Neural cell (in vitro differentiated cells): ENCODE measurements at regions not wholly inside any gene's neighbourhood (a gene's known extent, or its start where the extent isn't known, plus 50 kb on each side); places are given as distances from the start of the nearest gene placed in this dataset.

ENCODE experiments used
- H2AFZ ChIP-seq: fragments of 200-600, 300-800 bp; sonication (generic), shearing (Covaris generic); 2 replicates; pipeline ENCODE4 v1.6.0; 2014; ENCODE audit warnings: low read depth, mild to moderate bottlenecking, antibody characterized with exemption, low read length, moderate library complexity
- H3F3A ChIP-seq: fragments of 200-600 bp; shearing (Covaris generic); 2 replicates; pipeline ENCODE4 v1.6.1; 2016; ENCODE audit warnings: mild to moderate bottlenecking, moderate library complexity, mixed read lengths, antibody characterized with exemption, low read length; ENCODE audit not compliant: insufficient read depth, poor library complexity, severe bottlenecking
- H3K27ac ChIP-seq: fragments of 200-600, 300-800 bp; sonication (generic), shearing (Covaris generic); 2 replicates; pipeline ENCODE4 v1.5.1; 2014; ENCODE audit warnings: mild to moderate bottlenecking, low read length, moderate library complexity
- H3K27me3 ChIP-seq: fragments of 300-800, 200-600 bp; sonication (generic), shearing (Covaris generic); 2 replicates; pipeline ENCODE4 v1.6.0; 2014; ENCODE audit warnings: mild to moderate bottlenecking, low read depth, low read length, moderate library complexity; ENCODE audit not compliant: insufficient read depth
- H3K36me3 ChIP-seq: fragments of 300-800, 200-600 bp; sonication (generic), shearing (Covaris generic); 2 replicates; pipeline ENCODE4 v1.5.1; 2014; ENCODE audit warnings: mild to moderate bottlenecking, antibody characterized with exemption, low read length, moderate library complexity; ENCODE audit not compliant: insufficient read depth
- H3K4me2 ChIP-seq: fragments of 300-800, 200-600 bp; sonication (generic), shearing (Covaris generic); 2 replicates; pipeline ENCODE4 v1.6.0; 2014; ENCODE audit warnings: mild to moderate bottlenecking, low read length
- H3K4me3 ChIP-seq: fragments of 300-800, 200-600 bp; sonication (generic), shearing (Covaris generic); 2 replicates; pipeline ENCODE4 v1.5.1; 2014; ENCODE audit warnings: mild to moderate bottlenecking, low read length, moderate library complexity
- H3K79me2 ChIP-seq: fragments of 200-600 bp; shearing (Covaris generic); replicated peaks from 2 replicates; pipeline ENCODE4 v1.6.0; 2014; ENCODE audit warnings: mild to moderate bottlenecking, low read length, moderate library complexity; ENCODE audit not compliant: insufficient read depth
- H3K9ac ChIP-seq: fragments of 300-800, 200-600 bp; sonication (generic), shearing (Covaris generic); 2 replicates; pipeline ENCODE4 v1.6.1; 2016; ENCODE audit warnings: mild to moderate bottlenecking, low read length, mixed read lengths
- H3K9me2 ChIP-seq: fragments of 200-600 bp; shearing (Covaris generic); 2 replicates; pipeline ENCODE4 v1.6.1; 2016; ENCODE audit warnings: mild to moderate bottlenecking, low read length, mixed read lengths; ENCODE audit not compliant: insufficient read depth
- H3K9me3 ChIP-seq: fragments of 200-600, 300-800 bp; sonication (generic), shearing (Covaris generic); 2 replicates; pipeline ENCODE4 v1.6.1; 2016; ENCODE audit warnings: mild to moderate bottlenecking, mixed run types, low read length, moderate library complexity, mixed read lengths
- H4K20me1 ChIP-seq: fragments of 200-600 bp; shearing (Covaris generic); 2 replicates; pipeline ENCODE4 v1.6.1; 2016; ENCODE audit warnings: mild to moderate bottlenecking, mixed run types; ENCODE audit not compliant: insufficient read depth
- EP300 ChIP-seq: fragments of 450-650 bp; conservative IDR thresholded peaks from 2 replicates; pipeline ENCODE4 v1.6.1; 2014; ENCODE audit warnings: antibody characterized with exemption, mild to moderate bottlenecking, moderate library complexity; ENCODE audit not compliant: poor library complexity, severe bottlenecking
- EZH2 ChIP-seq: fragments of 200-600, 300-800 bp; shearing (Covaris generic), sonication (generic); IDR thresholded peaks from 2 replicates; pipeline ENCODE4 v1.6.1; 2014; ENCODE audit warnings: antibody characterized with exemption, low read length, borderline replicate concordance, mild to moderate bottlenecking; ENCODE audit not compliant: insufficient read depth, poor library complexity, severe bottlenecking
- MXI1 ChIP-seq: fragments of 450-650 bp; conservative IDR thresholded peaks from 2 replicates; pipeline ENCODE4 v1.6.1; 2014; ENCODE audit warnings: antibody characterized with exemption, mild to moderate bottlenecking; ENCODE audit not compliant: poor library complexity, severe bottlenecking
- POLR2AphosphoS5 ChIP-seq: IDR thresholded peaks from 2 replicates; pipeline ENCODE4 v1.6.1; 2012
- RAD21 ChIP-seq: fragments of 450-650 bp; conservative IDR thresholded peaks from 2 replicates; pipeline ENCODE4 v1.6.1; 2014; ENCODE audit warnings: antibody characterized with exemption, mild to moderate bottlenecking, moderate library complexity
- SMC3 ChIP-seq: fragments of 450-650 bp; conservative IDR thresholded peaks from 2 replicates; pipeline ENCODE4 v1.6.1; 2014; ENCODE audit warnings: antibody characterized with exemption, mild to moderate bottlenecking, moderate library complexity; ENCODE audit not compliant: poor library complexity
- TAF1 ChIP-seq: IDR thresholded peaks from 2 replicates; pipeline ENCODE4 v1.6.1; 2012; ENCODE audit warnings: low read depth
- TF ChIP-seq, protein P1 (sequence below): fragments of 450-650 bp; IDR thresholded peaks from 2 replicates; pipeline ENCODE4 v1.5.1; 2014; ENCODE audit warnings: antibody characterized with exemption, mild to moderate bottlenecking, moderate library complexity; ENCODE audit not compliant: poor library complexity, severe bottlenecking
- TF ChIP-seq, protein P2 (sequence below): IDR thresholded peaks from 2 replicates; pipeline ENCODE4 v1.6.1; 2012; ENCODE audit warnings: borderline replicate concordance

DNA sequence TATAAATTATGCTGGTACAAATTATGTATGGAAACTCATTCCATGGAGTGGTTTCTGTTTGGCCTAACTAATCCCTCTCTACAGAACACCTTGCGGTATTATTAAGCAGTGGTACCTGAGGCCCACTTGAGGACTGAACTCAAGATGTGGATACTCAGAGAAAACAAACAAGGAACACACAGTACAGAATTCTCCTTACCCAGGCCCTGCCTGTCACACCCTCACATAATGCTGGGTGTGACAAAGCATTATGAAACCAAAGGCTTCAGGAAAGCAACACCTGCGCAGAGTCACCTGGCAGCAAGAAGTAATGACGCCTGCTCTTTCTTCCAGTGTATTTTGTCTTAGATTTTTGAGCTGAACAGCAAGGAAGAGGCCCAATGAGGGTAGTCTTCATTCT, 264.7 kb downstream of the PAX3 start:
- TF ChIP-seq TAF1 (no peak), MXI1 (no peak), EP300 (no peak), SMC3 (no peak), EZH2 (no peak), POLR2AphosphoS5 (no peak), RAD21 (no peak)
- TF ChIP-seq, protein P1, sequence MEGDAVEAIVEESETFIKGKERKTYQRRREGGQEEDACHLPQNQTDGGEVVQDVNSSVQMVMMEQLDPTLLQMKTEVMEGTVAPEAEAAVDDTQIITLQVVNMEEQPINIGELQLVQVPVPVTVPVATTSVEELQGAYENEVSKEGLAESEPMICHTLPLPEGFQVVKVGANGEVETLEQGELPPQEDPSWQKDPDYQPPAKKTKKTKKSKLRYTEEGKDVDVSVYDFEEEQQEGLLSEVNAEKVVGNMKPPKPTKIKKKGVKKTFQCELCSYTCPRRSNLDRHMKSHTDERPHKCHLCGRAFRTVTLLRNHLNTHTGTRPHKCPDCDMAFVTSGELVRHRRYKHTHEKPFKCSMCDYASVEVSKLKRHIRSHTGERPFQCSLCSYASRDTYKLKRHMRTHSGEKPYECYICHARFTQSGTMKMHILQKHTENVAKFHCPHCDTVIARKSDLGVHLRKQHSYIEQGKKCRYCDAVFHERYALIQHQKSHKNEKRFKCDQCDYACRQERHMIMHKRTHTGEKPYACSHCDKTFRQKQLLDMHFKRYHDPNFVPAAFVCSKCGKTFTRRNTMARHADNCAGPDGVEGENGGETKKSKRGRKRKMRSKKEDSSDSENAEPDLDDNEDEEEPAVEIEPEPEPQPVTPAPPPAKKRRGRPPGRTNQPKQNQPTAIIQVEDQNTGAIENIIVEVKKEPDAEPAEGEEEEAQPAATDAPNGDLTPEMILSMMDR: no peak
- TF ChIP-seq, protein P2, sequence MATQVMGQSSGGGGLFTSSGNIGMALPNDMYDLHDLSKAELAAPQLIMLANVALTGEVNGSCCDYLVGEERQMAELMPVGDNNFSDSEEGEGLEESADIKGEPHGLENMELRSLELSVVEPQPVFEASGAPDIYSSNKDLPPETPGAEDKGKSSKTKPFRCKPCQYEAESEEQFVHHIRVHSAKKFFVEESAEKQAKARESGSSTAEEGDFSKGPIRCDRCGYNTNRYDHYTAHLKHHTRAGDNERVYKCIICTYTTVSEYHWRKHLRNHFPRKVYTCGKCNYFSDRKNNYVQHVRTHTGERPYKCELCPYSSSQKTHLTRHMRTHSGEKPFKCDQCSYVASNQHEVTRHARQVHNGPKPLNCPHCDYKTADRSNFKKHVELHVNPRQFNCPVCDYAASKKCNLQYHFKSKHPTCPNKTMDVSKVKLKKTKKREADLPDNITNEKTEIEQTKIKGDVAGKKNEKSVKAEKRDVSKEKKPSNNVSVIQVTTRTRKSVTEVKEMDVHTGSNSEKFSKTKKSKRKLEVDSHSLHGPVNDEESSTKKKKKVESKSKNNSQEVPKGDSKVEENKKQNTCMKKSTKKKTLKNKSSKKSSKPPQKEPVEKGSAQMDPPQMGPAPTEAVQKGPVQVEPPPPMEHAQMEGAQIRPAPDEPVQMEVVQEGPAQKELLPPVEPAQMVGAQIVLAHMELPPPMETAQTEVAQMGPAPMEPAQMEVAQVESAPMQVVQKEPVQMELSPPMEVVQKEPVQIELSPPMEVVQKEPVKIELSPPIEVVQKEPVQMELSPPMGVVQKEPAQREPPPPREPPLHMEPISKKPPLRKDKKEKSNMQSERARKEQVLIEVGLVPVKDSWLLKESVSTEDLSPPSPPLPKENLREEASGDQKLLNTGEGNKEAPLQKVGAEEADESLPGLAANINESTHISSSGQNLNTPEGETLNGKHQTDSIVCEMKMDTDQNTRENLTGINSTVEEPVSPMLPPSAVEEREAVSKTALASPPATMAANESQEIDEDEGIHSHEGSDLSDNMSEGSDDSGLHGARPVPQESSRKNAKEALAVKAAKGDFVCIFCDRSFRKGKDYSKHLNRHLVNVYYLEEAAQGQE: no peak
- H3K9me3 ChIP-seq: no peaks in the 10 kb centered on the region
- no peak overlapping the region for H3K4me3 ChIP-seq
- no peak overlapping the region for H3K9ac ChIP-seq
- no peaks in the 10 kb centered on the region for H4K20me1 ChIP-seq
- no peaks in the 10 kb centered on the region for H3K79me2 ChIP-seq
- no peaks in the 10 kb centered on the region for H3F3A ChIP-seq
- no peak overlapping the region for H2AFZ ChIP-seq
- H3K27ac ChIP-seq: no peak overlapping the region
- no peak overlapping the region for H3K4me2 ChIP-seq
- H3K9me2 ChIP-seq: no peaks in the 10 kb centered on the region
- no peaks in the 10 kb centered on the region for H3K27me3 ChIP-seq
- H3K36me3 ChIP-seq: no peaks in the 10 kb centered on the region

DNA sequence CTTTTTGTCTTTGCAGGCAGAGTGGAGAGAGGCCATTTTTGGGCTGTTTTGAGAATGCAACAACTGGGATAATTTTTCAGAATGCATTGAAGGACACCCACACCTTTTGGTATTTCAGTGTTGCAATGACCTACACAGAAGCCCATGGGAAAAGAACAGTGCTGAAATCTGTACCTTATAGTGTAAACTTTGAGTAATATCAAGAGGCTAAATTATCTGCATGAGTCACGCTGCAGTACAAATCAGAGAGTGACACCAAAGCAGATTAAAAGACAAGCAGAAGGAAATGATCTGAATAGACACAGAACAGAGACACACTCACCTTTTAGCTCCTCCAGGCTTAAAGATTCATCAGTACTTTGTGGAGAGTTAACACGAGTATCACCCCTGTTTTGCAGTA, 265.3 kb downstream of the PAX3 start:
- no peaks in the 10 kb centered on the region for H3K9me2 ChIP-seq
- TF ChIP-seq EZH2 (no peak), TAF1 (no peak), RAD21 (no peak), POLR2AphosphoS5 (no peak), EP300 (no peak), SMC3 (no peak), MXI1 (no peak)
- TF ChIP-seq, protein P1: no peak
- TF ChIP-seq, protein P2: no peak
- no peak overlapping the region for H2AFZ ChIP-seq
- H3K4me2 ChIP-seq: no peak overlapping the region
- H3K36me3 ChIP-seq: no peaks in the 10 kb centered on the region
- H3K4me3 ChIP-seq: no peak overlapping the region
- no peaks in the 10 kb centered on the region for H3F3A ChIP-seq
- H3K9ac ChIP-seq: no peak overlapping the region
- H4K20me1 ChIP-seq: no peaks in the 10 kb centered on the region
- H3K27me3 ChIP-seq: no peaks in the 10 kb centered on the region
- H3K9me3 ChIP-seq: no peaks in the 10 kb centered on the region
- no peak overlapping the region for H3K27ac ChIP-seq
- no peaks in the 10 kb centered on the region for H3K79me2 ChIP-seq
